ENCODE measurements at regions not wholly inside any gene's neighbourhood (a gene's known extent, or its start where the extent isn't known, plus 50 kb on each side); places are given as distances from the start of the nearest gene placed in this dataset.
A peak's percentile ranks its signal among the peaks of the same experiment; 100 is the strongest.

DNA sequence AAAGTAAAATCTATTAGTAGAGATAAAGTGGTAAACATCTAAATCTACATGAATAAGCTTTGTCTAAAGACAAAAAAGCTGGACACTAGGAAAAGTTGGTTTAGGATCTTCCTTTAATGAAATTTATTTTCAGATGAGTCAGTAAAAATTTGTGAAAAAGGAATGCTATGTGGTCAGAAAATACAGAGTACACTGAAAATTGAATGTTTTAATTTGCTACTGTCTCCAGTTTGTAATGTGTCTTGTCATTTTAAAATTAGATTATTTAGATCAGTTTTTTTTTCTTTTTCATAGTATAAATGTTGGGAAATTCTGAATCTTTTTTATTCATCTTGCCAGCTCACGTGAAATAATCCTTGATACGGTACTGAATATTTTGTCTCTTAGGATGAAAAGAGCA lies 56.9 kb downstream of the SLITRK6 start:
- H3K4me1 Mint-ChIP-seq = no peaks in the 10 kb centered on the region
- intact Hi-C loops (cut with micrococcal nuclease) = no loop called here

DNA sequence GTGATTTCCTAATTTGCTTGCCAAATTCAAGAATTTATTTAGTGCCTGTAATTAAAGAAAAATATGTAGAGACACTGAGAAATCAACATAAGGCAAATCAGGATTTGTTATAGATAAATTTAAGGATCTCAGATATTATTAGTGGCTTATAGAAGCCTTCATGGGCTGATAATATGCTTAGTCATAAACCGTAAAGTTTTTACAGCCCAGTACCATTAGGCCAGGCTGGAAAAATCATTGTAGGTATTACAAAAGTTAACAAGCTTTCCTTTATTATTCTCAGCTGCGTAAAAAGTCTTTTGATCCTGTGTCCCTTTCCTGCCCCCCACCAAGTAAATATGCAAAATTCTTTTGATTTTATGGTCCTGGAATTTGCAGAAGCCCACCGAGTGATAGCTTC lies 58.2 kb downstream of the SLITRK6 start:
- POLR2A ChIA-PET (ENCODE audit: partially characterized antibody) = no interaction called here
- no peak for DNase-seq
- Histone ChIP-seq H3K4me1 (ENCODE audit: insufficient read depth, low read length) (no peaks in the 10 kb centered on the region), H3K27ac (ENCODE audit: low read depth, low read length) (no peak overlapping the region), H3K27me3 (ENCODE audit: insufficient read depth, low read length) (no peaks in the 10 kb centered on the region), H3K9me3 (ENCODE audit: control insufficient read depth in 1 of 2, low read length in 2 of 2) (no peaks in the 10 kb centered on the region), H3K4me3 (ENCODE audit: low read length in 2 of 2) (no peak overlapping the region), H3K36me3 (ENCODE audit: insufficient read depth, low read length) (no peaks in the 10 kb centered on the region)
- Mint-ChIP-seq H3K27me3 (no peaks in the 10 kb centered on the region), H3K27ac (no peak overlapping the region), H3K9me3 (peaks cover 0 to 9% (median 3%) of the 10 kb centered on the region in 8 donors), H3K4me3 (no peak overlapping the region), H3K4me1 (no peaks in the 10 kb centered on the region), H3K36me3 (no peaks in the 10 kb centered on the region)
- intact Hi-C loops (cut with micrococcal nuclease) = no loop called here
- CTCF ChIA-PET (ENCODE audit: partially characterized antibody) = no interaction called here

More for the DNA sequence above, 56.9 kb downstream of the SLITRK6 start:
- peaks cover 0 to 6% (median 3%) of the 10 kb centered on the region in 8 donors for H3K9me3 Mint-ChIP-seq
- no peaks in the 10 kb centered on the region for H3K9me3 ChIP-seq (ENCODE audit: control insufficient read depth in 1 of 2, low read length in 2 of 2)
- POLR2A ChIA-PET (ENCODE audit: partially characterized antibody) = no interaction called here
- H3K36me3 Mint-ChIP-seq = no peaks in the 10 kb centered on the region
- no peaks in the 10 kb centered on the region for H3K36me3 ChIP-seq (ENCODE audit: insufficient read depth, low read length)
- no peaks in the 10 kb centered on the region for H3K27me3 ChIP-seq (ENCODE audit: insufficient read depth, low read length)
- no peaks in the 10 kb centered on the region for H3K27me3 Mint-ChIP-seq
- H3K4me3 Mint-ChIP-seq = no peak overlapping the region
- H3K27ac Mint-ChIP-seq = no peak overlapping the region
- CTCF ChIA-PET (ENCODE audit: partially characterized antibody) = no interaction called here
- no peaks in the 10 kb centered on the region for H3K4me1 ChIP-seq (ENCODE audit: insufficient read depth, low read length)
- H3K4me3 ChIP-seq (ENCODE audit: low read length in 2 of 2) = no peak overlapping the region
- DNase-seq = no peak
- H3K27ac ChIP-seq (ENCODE audit: low read depth, low read length) = no peak overlapping the region

DNA sequence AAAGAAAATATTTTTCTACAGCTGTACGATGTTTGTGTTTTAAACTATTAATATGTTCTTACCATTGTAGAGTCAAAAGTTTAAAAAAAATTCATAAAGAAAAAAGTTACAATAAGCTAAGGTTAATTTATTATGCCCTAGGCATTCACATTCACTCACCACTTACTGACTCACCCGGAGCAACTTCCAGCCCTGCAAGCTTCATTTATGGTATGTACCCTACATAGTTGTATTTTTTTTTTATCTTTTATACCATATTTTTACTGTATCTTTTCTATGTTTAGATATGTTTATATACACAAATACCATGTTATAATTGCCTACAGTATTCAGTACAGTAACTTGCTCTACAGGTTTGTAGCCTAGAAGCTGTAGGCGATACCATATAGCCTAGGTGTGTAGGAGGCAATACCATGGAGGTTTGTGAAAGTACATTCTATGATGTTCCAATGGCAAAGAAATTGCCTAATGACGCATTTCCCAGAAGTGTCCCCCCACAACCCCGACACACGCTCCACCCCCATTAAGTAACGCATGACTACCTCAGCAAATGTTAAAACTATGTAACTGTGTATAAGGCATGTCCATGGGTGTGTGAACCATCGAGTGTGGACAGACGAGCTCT lies 60.4 kb downstream of the SLITRK6 start:
- H3K27me3 ChIP-seq (ENCODE audit: insufficient read depth, low read length) = no peaks in the 10 kb centered on the region
- intact Hi-C loops (cut with micrococcal nuclease) = no loop called here
- Mint-ChIP-seq H3K27me3 (no peaks in the 10 kb centered on the region), H3K27ac (no peak overlapping the region), H3K9me3 (peaks cover 0 to 9% (median 0%) of the 10 kb centered on the region in 8 donors), H3K36me3 (no peaks in the 10 kb centered on the region), H3K4me1 (no peaks in the 10 kb centered on the region), H3K4me3 (no peak overlapping the region)
- no peaks in the 10 kb centered on the region for H3K9me3 ChIP-seq (ENCODE audit: control insufficient read depth in 1 of 2, low read length in 2 of 2)
- DNase-seq = no peak
- H3K4me1 ChIP-seq (ENCODE audit: insufficient read depth, low read length) = no peaks in the 10 kb centered on the region
- no peak overlapping the region for H3K4me3 ChIP-seq (ENCODE audit: low read length in 2 of 2)
- no peaks in the 10 kb centered on the region for H3K36me3 ChIP-seq (ENCODE audit: insufficient read depth, low read length)
- ChIA-PET CTCF (ENCODE audit: partially characterized antibody) (no interaction called here), POLR2A (ENCODE audit: partially characterized antibody) (no interaction called here)
- H3K27ac ChIP-seq (ENCODE audit: low read depth, low read length) = no peak overlapping the region

- H3K4me3 Mint-ChIP-seq = no peak overlapping the region
- Histone ChIP-seq H3K27me3 (ENCODE audit: insufficient read depth, low read length) (no peaks in the 10 kb centered on the region), H3K36me3 (ENCODE audit: insufficient read depth, low read length) (no peaks in the 10 kb centered on the region), H3K9me3 (ENCODE audit: control insufficient read depth in 1 of 2, low read length in 2 of 2) (no peaks in the 10 kb centered on the region), H3K4me3 (ENCODE audit: low read length in 2 of 2) (no peak overlapping the region), H3K27ac (ENCODE audit: low read depth, low read length) (no peak overlapping the region), H3K4me1 (ENCODE audit: insufficient read depth, low read length) (no peaks in the 10 kb centered on the region)
- no peaks in the 10 kb centered on the region for H3K4me1 Mint-ChIP-seq
- intact Hi-C loops (cut with micrococcal nuclease) = no loop called here
- CTCF ChIA-PET (ENCODE audit: partially characterized antibody) = no interaction called here
- H3K9me3 Mint-ChIP-seq = peaks cover 0 to 9% (median 0%) of the 10 kb centered on the region in 8 donors
- POLR2A ChIA-PET (ENCODE audit: partially characterized antibody) = no interaction called here
- H3K27ac Mint-ChIP-seq = no peak overlapping the region
- no peaks in the 10 kb centered on the region for H3K27me3 Mint-ChIP-seq
- DNase-seq = no peak
- H3K36me3 Mint-ChIP-seq = no peaks in the 10 kb centered on the region
Measured at GRCh38 chr13:85737952-85738351, 61.3 kb downstream of the SLITRK6 start.

DNA sequence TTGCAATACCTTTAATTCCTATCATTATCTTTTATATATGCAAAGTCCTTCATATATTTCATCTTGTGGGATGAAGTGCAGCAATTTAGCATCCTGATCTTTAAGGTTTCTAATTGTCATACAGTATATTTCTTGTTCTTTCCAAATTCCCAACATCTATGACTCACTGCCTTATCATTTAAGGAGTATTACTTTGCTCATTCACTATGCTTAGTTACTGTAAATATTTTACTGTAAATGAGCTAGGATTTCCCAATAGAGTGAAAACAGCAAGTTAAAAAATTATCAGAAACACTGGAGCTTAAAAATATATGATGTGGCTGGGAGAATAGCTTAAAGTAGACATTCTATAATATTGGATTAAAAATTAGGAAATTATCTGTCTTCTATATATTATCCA lies 69.9 kb downstream of the SLITRK6 start:
- CTCF ChIA-PET (ENCODE audit: partially characterized antibody) = no interaction called here
- Histone ChIP-seq H3K27me3 (ENCODE audit: insufficient read depth, low read length) (no peaks in the 10 kb centered on the region), H3K4me1 (ENCODE audit: insufficient read depth, low read length) (no peaks in the 10 kb centered on the region), H3K27ac (ENCODE audit: low read depth, low read length) (no peak overlapping the region), H3K36me3 (ENCODE audit: insufficient read depth, low read length) (no peaks in the 10 kb centered on the region), H3K9me3 (ENCODE audit: control insufficient read depth in 1 of 2, low read length in 2 of 2) (no peaks in the 10 kb centered on the region), H3K4me3 (ENCODE audit: low read length in 2 of 2) (no peak overlapping the region)
- Mint-ChIP-seq H3K36me3 (no peaks in the 10 kb centered on the region), H3K4me3 (no peak overlapping the region), H3K4me1 (no peaks in the 10 kb centered on the region), H3K27me3 (no peaks in the 10 kb centered on the region), H3K27ac (peak overlapping the region in 1 of 7 donors; percentile 15), H3K9me3 (peaks cover 0 to 4% (median 0%) of the 10 kb centered on the region in 8 donors)
- intact Hi-C loops (cut with micrococcal nuclease) = no loop called here
- no peak for DNase-seq
- POLR2A ChIA-PET (ENCODE audit: partially characterized antibody) = no interaction called here

- CTCF ChIA-PET (ENCODE audit: partially characterized antibody) = no interaction called here
- Mint-ChIP-seq H3K4me1 (no peaks in the 10 kb centered on the region), H3K36me3 (no peaks in the 10 kb centered on the region), H3K27ac (no peak overlapping the region), H3K9me3 (peaks cover 0 to 4% (median 0%) of the 10 kb centered on the region in 8 donors), H3K4me3 (no peak overlapping the region), H3K27me3 (no peaks in the 10 kb centered on the region)
- intact Hi-C loops (cut with micrococcal nuclease) = no loop called here
- no peak overlapping the region for H3K4me3 ChIP-seq (ENCODE audit: low read length in 2 of 2)
- H3K9me3 ChIP-seq (ENCODE audit: control insufficient read depth in 1 of 2, low read length in 2 of 2) = no peaks in the 10 kb centered on the region
- H3K27ac ChIP-seq (ENCODE audit: low read depth, low read length) = no peak overlapping the region
- no peaks in the 10 kb centered on the region for H3K4me1 ChIP-seq (ENCODE audit: insufficient read depth, low read length)
- no peaks in the 10 kb centered on the region for H3K36me3 ChIP-seq (ENCODE audit: insufficient read depth, low read length)
- POLR2A ChIA-PET (ENCODE audit: partially characterized antibody) = no interaction called here
- no peaks in the 10 kb centered on the region for H3K27me3 ChIP-seq (ENCODE audit: insufficient read depth, low read length)
- DNase-seq = no peak
Measured at GRCh38 chr13:85728811-85729210, 70.4 kb downstream of the SLITRK6 start.

DNA sequence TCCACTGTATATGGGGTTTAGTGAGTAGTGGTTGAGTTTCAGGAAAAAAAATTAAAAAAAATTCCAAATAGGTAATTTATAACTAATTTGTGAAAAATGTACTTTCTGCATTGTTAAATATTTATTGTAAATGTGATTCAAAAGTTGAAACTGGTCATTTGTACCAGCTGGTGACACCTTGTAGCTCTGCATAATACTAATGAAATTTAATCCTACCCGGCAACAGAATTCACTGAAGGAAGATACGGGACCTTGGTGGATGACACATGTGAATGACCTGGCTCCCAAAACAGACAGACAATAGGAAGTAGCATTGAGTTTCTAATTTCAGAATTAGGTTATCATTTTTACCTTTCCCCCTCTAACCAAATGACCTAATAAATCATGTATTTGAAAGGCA lies 73.8 kb downstream of the SLITRK6 start:
- H3K27me3 ChIP-seq (ENCODE audit: insufficient read depth, low read length) = no peaks in the 10 kb centered on the region
- POLR2A ChIA-PET (ENCODE audit: partially characterized antibody) = no interaction called here
- H3K4me3 Mint-ChIP-seq = no peak overlapping the region

More for the DNA sequence above, 73.8 kb downstream of the SLITRK6 start:
- H3K9me3 Mint-ChIP-seq = peaks cover 0 to 7% (median 0%) of the 10 kb centered on the region in 8 donors
- no peaks in the 10 kb centered on the region for H3K4me1 Mint-ChIP-seq
- no peak overlapping the region for H3K27ac ChIP-seq (ENCODE audit: low read depth, low read length)
- no peaks in the 10 kb centered on the region for H3K36me3 Mint-ChIP-seq
- H3K36me3 ChIP-seq (ENCODE audit: insufficient read depth, low read length) = no peaks in the 10 kb centered on the region
- no peaks in the 10 kb centered on the region for H3K9me3 ChIP-seq (ENCODE audit: control insufficient read depth in 1 of 2, low read length in 2 of 2)
- H3K27me3 Mint-ChIP-seq = no peaks in the 10 kb centered on the region
- DNase-seq = no peak
- no peak overlapping the region for H3K27ac Mint-ChIP-seq
- intact Hi-C loops (cut with micrococcal nuclease) = no loop called here
- H3K4me3 ChIP-seq (ENCODE audit: low read length in 2 of 2) = no peak overlapping the region
- H3K4me1 ChIP-seq (ENCODE audit: insufficient read depth, low read length) = no peaks in the 10 kb centered on the region
- CTCF ChIA-PET (ENCODE audit: partially characterized antibody) = no interaction called here
